ENCODE measurements at regions not wholly inside any gene's neighbourhood (a gene's known extent, or its start where the extent isn't known, plus 50 kb on each side); places are given as distances from the start of the nearest gene placed in this dataset.

- FAIRE-seq (no peak), DNase-seq (ENCODE audit: low read depth in 1 of 2, low spot score in 1 of 2) (no peak), ATAC-seq (no peak)
- no peak overlapping the region for H3K4me2 ChIP-seq
- ChIA-PET POLR2A (no interaction called here), CTCF (interaction anchor here (1.2 kb wide), 1 partner anchor 140 kb away, joined by 4 read pairs; no protein-coding TSS in a partner anchor)
- H3K27ac ChIP-seq: no peak overlapping the region
- WGBS (ENCODE audit: missing lambda C conversion rate): 89% methylated on average over 3 of the region's 3 CpGs
- no peaks in the 10 kb centered on the region for H3K4me1 ChIP-seq
- H3K9me3 ChIP-seq: no peaks in the 10 kb centered on the region
- H3K4me3 ChIP-seq: no peak overlapping the region
- TF ChIP-seq RARB (CRISPR knock-in tag; IDR thresholded peaks at IDR 0.05): no peak
- TF ChIP-seq, protein P1, sequence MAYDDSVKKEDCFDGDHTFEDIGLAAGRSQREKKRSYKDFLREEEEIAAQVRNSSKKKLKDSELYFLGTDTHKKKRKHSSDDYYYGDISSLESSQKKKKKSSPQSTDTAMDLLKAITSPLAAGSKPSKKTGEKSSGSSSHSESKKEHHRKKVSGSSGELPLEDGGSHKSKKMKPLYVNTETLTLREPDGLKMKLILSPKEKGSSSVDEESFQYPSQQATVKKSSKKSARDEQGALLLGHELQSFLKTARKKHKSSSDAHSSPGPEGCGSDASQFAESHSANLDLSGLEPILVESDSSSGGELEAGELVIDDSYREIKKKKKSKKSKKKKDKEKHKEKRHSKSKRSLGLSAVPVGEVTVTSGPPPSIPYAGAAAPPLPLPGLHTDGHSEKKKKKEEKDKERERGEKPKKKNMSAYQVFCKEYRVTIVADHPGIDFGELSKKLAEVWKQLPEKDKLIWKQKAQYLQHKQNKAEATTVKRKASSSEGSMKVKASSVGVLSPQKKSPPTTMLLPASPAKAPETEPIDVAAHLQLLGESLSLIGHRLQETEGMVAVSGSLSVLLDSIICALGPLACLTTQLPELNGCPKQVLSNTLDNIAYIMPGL (CRISPR knock-in tag; IDR thresholded peaks at IDR 0.05; ENCODE audit: borderline replicate concordance): no peak
- no peak for TF ChIP-seq NR3C1 (IDR thresholded peaks at IDR 0.05)
- no peak for TF ChIP-seq POLR2AphosphoS2 (conservative IDR thresholded peaks at IDR 0.05; ENCODE audit: low read length)
These were observed 51.5 kb upstream of the FAM241A start for GRCh38 chr4:112093636-112094202.

DNA sequence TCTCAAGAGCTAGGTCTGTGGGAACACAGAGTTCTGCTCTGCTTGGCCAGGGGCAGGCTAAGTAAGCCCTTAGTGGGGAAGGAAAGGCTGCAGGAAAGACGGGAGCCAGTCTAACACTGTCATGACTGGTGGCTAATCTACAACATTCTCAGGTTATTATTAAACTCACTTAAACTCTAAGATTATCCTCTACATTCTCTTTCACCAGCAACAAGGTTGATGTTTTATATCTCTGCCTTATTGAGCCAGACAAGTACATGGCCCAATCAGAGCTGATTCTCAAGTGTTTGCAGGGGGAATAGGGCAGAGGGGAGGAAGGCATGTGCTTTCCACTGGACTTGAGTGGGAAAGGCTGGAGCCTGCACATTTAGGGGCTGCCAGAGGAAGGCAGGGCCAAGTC is 50.9 kb upstream of the FAM241A start:
- H3K4me3 ChIP-seq: no peak overlapping the region
- H3K4me2 ChIP-seq: no peak overlapping the region
- no peak for ATAC-seq
- ChIA-PET CTCF (interaction anchor here (1.1 to 1.2 kb wide), 2 partner anchors 15 to 140 kb away, joined by 3 to 4 read pairs; no protein-coding TSS in a partner anchor), POLR2A (no interaction called here)
- WGBS (ENCODE audit: missing lambda C conversion rate): 80% methylated on average over 1 of the region's 1 CpG
- DNase-seq (ENCODE audit: low read depth in 1 of 2, low spot score in 1 of 2): no peak
- TF ChIP-seq HEYL (CRISPR knock-in tag; IDR thresholded peaks at IDR 0.05): no peak
- no peak for TF ChIP-seq RFX5 (IDR thresholded peaks at IDR 0.05)
- TF ChIP-seq JUN (IDR thresholded peaks at IDR 0.05): no peak
- TF ChIP-seq KDM5A (IDR thresholded peaks at IDR 0.05): no peak
- TF ChIP-seq CTCF (IDR thresholded peaks at IDR 0.05): no peak
- no peak for TF ChIP-seq MAX (IDR thresholded peaks at IDR 0.05)
- H3K4me1 ChIP-seq: no peaks in the 10 kb centered on the region
- FAIRE-seq: no peak
- H3K9me3 ChIP-seq: no peaks in the 10 kb centered on the region
- no peak overlapping the region for H3K27ac ChIP-seq

Small RNA genes in the stretch of these regions (small RNA-seq; reads per million reads assigned to genes)
- gene MIR297 (0 reads per million in 6 experiments), gene RNU6-289P (0 reads per million in 6 experiments)
